T-helper 22 cell (primary cell): ENCODE measurements at regions not wholly inside any gene's neighbourhood (a gene's known extent, or its start where the extent isn't known, plus 50 kb on each side); places are given as distances from the start of the nearest gene placed in this dataset.

Experiments
- DNase-seq: peaks from one replicate; pipeline ENCODE4 v3.0.0-alpha.2; 2020; ENCODE audit warnings: low read depth

- DNase-seq = no peak
Measured at GRCh38 chr13:106883976-106884375, 316.0 kb upstream of the ARGLU1 start.

GRCh38 chr13:106882246-106882645 lies 314.3 kb upstream of the ARGLU1 start:
- DNase-seq = no peak

GRCh38 chr13:106879806-106880205 lies 311.9 kb upstream of the ARGLU1 start:
- no peak for DNase-seq

- DNase-seq = no peak
Measured at GRCh38 chr13:106874323-106874722, 306.4 kb upstream of the ARGLU1 start.

- no peak for DNase-seq
Measured at GRCh38 chr13:106873810-106874209, 305.9 kb upstream of the ARGLU1 start.

GRCh38 chr13:106867249-106867648 lies 299.3 kb upstream of the ARGLU1 start:
- no peak for DNase-seq

- no peak for DNase-seq
Measured at GRCh38 chr13:106865716-106866440, 297.9 kb upstream of the ARGLU1 start.

- no peak for DNase-seq
Measured at GRCh38 chr13:106859533-106859904, 291.6 kb upstream of the ARGLU1 start.

GRCh38 chr13:106858903-106859532 lies 291.1 kb upstream of the ARGLU1 start:
- no peak for DNase-seq

- no peak for DNase-seq
Measured at GRCh38 chr13:106852436-106852835, 284.5 kb upstream of the ARGLU1 start.

GRCh38 chr13:106850973-106851650 lies 283.2 kb upstream of the ARGLU1 start:
- DNase-seq = no peak

GRCh38 chr13:106846571-106847448 lies 278.9 kb upstream of the ARGLU1 start:
- no peak for DNase-seq

- DNase-seq = no peak
Measured at GRCh38 chr13:106836186-106836802, 268.4 kb upstream of the ARGLU1 start.

GRCh38 chr13:106835477-106835876 lies 267.5 kb upstream of the ARGLU1 start:
- no peak for DNase-seq

- no peak for DNase-seq
Measured at GRCh38 chr13:106821979-106822378, 254.0 kb upstream of the ARGLU1 start.

GRCh38 chr13:106819413-106820180 lies 251.7 kb upstream of the ARGLU1 start:
- no peak for DNase-seq

- DNase-seq = no peak
Measured at GRCh38 chr13:106818971-106819370, 251.0 kb upstream of the ARGLU1 start.

GRCh38 chr13:106815545-106815944 lies 247.6 kb upstream of the ARGLU1 start:
- no peak for DNase-seq

- no peak for DNase-seq
Measured at GRCh38 chr13:106814463-106814862, 246.5 kb upstream of the ARGLU1 start.

- no peak for DNase-seq
Measured at GRCh38 chr13:106810069-106810468, 242.1 kb upstream of the ARGLU1 start.

- no peak for DNase-seq
Measured at GRCh38 chr13:106804991-106805390, 237.1 kb upstream of the ARGLU1 start.
